ENCODE measurements at regions not wholly inside any gene's neighbourhood (a gene's known extent, or its start where the extent isn't known, plus 50 kb on each side); places are given as distances from the start of the nearest gene placed in this dataset.

DNA sequence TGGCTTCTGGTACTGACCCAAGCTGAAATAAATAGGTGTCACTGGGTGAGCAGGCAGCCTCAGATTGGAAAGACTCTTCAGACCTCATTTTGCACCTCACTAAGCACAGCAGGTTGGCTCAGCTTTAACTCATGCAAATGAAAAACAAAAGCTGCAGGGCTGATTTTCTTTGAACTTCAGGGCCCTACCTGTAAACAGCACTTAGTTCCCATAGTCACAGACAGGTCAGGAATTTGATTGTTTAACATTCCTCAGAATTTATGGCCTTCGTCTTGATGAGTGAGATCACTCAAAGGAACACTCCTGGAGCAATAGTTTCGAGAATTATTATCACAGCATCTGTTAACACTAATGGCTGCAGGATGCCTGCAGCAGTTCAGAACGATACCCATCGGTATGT lies 718.5 kb downstream of the EFNB2 start:
- DNase-seq, result no peak

DNA sequence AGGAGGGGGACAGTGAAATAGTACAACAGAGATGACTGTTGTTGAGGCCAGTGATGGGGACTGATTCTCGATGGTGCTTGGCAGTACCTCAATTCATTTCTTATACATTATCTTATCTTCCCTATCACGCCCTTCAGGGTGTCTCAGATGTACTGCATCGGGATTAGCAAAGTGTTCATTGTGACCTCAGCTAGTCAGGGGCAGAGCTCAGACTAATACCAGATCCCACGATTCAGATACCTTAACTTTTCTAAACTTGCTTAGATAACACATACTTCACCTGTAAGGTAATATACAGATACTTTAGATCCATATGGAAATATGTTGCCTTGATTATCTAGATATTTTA lies 720.6 kb downstream of the EFNB2 start:
- no peak for DNase-seq

DNA sequence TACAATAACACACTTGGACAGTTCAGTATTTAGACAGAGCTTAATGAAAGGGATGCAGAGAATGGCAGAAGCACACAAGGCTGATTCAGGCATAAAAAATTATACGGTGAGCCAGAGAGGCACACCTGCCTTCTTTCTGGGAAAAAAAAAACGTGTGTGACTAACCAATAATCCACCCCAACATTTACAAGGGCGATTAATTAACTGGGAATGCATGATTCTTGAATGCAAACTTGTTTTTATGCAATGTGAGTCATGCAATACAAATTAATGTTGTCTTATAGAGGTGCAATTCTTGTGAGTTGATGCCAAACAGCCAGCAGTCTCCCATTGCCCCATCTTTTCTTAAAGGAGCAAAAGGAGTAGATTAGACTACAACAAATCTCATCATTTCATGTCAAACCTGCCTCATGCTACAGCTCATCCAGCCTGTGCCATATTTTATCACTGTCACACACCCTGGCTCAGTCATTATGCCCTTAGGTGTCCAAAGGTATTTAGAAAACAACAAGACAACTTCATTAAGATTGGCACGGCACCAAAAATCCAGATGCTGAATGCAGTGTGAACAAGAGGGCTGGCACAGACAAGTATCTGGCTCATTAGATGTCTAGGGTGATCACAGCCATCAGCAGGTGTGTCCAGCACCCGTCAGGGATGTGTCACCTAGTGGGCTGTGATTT lies 721.1 kb downstream of the EFNB2 start:
- no peak for DNase-seq

DNA sequence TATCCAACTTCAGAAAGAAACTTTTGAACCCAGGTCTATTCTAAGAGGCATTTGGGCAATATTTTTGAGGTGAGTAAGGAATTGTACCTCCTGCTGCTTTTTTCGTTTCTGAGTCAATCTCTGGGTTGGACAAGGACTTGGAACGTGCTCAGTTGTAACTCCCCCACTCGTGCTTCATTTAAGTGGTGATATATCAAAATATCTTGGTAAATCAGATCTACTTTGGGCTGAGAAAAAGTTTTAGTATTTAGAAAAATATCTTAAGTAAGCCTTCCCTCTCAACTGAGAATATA lies 728.9 kb downstream of the EFNB2 start:
- DNase-seq, result no peak

DNA sequence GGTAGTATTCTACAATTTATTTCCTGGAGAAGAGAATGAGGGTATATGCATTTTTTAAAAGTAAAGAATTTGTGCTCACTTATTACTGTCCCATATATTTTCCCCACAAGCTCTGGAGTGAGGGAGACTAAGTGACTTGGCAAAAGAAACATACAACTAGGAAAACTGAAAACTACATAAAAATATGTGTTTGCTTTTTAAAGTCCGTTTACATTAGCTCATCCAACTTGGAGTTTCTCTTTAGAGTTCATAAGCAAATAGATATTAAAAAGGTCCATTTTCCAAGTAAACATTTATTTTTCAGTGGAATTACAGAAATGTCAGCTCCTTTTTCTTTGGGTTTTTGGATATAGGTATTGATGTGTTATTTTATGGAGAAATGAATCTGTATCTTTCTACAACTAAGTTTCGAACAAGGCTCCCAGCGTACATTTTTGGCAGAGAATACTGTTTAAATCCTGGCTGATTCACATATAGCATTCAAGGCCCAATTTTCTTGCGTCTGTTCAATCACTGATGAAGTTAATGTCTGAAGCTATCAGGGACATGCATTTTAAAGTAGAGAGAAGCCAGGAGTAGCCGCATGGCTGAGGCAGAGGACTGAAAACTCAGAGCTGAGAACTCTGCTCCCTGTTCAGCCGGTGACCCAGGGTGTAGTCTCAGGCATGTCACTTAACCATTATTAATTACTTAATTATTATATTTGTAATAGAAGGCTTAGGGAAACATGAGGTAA lies 729.4 kb downstream of the EFNB2 start:
- DNase-seq, result no peak

DNA sequence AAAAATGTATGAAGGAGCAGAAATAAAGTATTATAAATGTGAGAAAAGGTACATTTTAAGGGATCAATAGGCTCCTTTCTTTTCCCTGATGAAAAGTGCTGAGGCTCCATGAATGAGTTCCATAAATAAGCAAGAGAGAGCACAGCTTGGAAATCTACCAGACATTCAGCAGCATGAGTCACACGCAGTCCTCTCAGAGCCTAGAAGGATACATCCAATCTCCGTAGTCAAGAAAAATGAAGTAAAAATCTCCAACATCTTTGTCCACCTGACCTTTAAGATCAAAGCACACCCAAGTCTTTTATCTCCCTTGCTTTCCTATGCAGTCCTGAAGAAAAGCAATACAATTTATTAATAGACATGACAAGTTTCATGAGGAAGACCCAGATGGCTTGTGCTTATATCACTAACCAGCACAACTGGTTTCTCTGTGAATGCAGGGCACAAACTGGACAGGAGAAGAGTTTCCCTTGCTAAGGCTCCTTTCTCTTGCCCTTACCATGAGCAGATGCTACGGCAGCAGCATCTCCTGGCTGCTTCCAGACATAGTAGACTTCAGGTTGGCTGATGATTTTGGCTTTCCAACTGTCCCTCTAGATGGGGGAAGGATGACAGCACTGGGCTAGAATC lies 730.8 kb downstream of the EFNB2 start:
- DNase-seq, result no peak

DNA sequence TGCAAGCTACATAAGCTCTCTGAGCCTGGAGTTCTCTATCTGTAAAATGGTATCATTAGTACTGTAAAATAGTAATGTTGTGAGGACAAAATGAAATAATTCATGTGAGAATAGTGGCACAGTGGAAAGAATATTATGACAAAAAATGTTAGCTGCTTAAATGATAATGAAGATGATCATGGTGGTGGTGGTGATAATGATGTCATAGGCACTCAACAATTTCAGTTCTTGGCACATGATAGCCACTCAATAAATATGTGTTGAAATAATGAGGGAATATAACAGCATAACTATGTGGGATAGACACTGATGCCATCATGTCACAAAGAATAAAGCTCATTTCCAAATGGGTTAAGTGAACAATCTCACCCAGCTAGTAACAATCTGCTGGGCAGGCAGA lies 736.3 kb downstream of the EFNB2 start:
- DNase-seq, result no peak

DNA sequence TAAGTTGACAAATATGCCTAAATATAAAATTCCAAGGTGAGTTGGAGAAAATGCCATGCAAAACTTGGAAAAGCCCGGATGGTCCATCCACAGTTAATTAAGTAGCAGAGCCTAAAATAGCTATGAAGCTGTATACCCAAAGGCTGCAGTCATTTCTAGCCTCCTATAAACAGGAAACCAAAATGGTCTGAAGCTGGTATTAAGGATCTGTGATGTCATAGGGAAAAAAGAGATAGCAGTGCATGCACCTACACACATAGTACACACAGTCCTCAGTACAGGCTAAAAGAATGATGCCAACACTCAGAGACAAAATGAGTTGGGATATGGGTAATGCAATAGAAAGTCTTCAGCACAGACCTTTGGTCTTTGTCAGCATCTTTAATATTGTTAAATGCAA lies 736.9 kb downstream of the EFNB2 start:
- DNase-seq, result no peak

DNA sequence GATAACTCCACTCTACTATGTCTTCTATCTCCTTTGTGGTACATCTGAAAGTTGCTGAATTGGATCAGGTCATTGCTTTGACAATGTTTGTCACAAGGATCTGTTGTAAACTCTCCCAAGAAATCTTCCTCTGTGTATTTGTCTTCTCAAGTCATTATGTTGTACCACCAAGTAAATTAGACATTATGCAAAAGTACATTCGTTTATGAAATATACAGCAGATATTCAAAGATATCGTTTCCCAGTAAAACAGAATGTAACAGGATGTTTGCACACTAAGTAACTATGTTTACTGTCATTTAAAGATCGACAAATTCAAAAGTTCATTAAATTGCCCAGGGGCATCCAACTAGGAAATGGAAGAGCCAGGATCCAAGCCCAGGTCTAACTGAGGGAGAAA lies 739.4 kb downstream of the EFNB2 start:
- DNase-seq, result no peak

DNA sequence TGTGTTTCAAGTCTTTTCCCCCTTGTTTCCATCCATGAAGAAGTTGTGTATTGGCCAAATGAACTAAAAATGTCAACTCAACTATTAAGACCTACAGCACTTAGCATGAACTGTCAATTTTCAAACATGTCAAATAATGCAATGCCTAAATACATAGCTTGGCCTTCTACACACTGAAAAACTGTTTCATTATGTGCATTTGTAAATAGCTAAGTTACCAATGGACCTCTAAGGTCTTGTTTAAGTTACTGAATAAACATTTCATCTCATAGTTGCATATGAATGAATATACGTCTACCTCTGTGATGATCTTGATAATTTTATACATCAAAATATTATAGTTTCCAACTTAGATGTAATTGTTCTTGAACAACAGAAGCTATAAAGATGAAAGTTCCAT lies 744.5 kb downstream of the EFNB2 start:
- DNase-seq, result no peak

DNA sequence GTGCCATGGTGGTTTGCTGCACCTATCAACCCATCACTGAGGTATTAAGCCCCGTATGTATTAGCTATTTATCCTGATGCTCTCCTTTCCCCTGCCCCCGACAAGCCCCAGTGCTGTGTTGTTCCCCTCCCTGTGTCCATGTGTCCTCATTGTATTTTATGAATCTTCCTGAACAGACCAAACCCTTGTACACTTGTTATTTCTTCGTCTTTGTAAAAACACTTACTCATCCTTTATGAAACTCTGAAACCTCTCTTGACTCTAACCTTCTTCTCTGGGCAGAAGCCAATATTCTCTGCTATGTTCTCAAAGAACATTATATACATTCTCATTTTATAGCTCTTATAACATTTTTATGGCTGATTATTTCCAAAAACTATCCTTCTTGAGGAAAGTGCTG lies 746.9 kb downstream of the EFNB2 start:
- DNase-seq, result no peak

DNA sequence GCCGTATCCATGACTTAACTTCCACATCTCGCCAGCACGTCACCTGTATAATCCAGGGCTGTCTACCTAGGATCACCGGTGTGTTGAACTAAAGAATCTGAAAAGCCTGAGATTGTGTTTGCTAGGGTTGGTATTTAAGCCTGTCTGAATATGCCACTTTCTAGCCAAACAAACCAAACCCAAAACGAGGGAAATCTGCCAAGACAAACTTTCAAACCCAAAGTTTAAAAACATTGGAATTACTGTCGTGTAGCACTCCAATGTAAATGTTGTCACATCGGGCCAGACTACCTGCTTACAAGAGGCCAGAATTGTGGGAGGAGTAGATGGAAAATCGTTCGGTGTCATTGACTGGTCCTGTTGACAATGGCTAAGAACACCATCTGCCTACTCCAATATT lies 747.8 kb downstream of the EFNB2 start:
- no peak for DNase-seq

DNA sequence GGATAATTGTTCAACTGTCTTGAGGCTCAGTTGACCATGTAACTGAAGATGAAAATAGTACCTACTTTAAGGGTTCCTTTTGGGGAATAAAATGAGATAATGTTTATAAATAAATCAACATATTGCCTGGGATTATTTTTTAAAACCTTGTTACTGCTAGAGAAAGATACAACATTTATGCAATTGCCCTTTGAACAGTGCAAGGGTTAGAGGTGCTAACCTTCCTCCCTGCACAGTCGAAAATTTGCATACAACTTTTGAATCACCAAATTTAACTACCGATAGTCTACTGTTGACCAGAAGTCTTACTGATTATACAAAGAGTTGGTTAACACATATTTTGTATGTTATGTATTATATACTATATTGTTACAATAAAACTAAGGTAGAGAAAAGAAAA lies 750.0 kb downstream of the EFNB2 start:
- DNase-seq, result no peak

DNA sequence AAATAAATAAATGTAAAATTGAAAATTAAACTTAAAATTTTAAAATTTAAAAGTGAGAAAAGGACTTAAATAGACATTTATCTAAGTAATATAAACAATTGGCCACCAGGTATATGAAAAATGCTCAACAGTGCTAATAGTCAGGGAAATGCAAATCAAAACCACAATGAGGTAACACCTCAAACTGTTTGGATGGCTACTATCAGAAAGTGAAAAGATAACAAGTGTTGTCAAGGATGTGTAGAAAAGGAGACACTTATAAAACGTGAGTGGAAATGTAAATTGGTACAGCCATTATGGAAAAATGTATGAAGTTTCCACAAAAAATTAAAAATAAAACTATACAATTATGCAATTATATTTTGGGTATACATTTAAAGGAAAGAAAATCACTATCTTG lies 752.2 kb downstream of the EFNB2 start:
- no peak for DNase-seq

DNA sequence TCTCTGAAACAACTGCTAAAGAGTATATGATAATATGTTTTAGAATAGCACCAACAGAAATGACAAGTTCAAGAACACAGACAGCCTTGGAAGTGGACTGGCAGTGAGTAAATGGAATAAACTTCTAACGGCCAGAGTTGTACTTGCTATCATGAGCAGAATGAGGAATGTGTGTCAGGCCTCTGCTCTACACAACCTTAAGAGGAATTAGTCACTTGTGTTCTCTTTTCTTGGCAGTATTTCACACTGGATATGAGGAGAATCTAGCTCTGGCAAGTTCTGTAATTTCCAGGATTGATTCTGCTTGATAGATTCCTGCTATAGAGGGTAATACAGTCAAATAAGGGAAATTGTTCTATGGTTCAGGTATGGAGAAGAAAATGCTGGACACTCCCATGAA lies 757.3 kb downstream of the EFNB2 start:
- DNase-seq, result no peak

DNA sequence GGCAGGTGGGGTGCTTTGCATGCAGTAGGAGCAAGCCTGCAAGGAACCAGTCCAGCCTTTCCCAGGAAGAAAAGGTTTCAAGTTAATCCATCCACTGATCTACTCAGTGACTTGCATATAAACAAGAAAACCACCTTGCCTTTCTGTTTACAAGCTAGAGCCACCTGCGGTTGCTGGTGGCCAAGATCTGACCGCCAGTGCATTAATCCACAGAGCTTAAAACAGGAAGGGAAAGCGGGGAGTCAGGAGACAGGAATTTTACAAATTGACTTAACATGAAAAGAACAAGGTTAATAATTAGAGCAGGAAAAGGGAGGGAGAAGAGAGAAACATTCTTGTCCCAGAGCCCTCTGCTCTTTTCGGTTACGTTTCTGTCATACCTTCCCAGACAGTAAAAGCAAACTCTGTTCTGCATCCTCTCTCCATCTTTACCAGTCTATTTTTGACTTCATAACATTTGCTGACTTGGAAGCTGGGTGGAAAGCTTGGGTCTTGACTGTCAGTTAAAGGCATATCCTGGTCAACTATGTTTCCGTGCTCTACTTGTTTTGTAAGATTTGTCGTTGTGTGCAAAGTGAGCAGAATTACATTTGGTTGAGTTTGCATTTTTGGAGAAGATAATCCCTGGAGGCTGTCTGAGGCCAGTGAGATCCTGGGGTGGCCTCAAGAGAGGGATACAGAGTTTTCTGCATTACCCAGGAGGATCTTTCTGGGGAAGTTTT lies 760.6 kb downstream of the EFNB2 start:
- no peak for DNase-seq

DNA sequence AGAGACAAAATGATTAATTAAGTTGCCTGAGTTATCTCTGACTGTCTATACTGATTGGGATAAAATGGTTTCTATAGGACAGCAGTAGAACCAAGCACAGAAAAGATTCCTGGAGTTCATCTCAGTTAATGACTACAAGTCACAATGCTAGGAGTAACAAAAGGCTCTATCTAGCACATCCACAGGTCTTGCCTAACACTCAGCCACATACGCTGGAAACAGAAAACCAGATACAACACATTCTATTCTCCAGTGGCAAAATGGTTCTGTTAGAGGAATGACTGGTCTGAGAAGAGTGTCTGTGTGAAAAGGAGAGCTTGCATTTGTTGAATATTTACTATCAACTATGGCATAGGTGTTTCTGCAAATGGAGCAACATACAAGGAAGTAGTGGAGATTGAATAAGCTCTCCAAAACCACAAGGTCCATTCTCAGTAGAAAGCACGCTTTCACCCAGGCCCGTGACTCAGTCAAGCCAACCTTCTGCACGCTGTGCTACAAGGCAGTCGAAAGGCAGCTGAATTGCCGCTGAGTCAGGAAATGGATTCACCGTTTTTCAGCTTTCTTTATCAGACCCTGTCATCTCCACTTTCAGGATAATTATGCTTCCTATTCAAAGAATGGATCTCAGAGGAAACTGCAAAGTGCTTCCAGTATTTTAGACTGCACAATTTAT lies 761.5 kb downstream of the EFNB2 start:
- peak; percentile 4 for DNase-seq

DNA sequence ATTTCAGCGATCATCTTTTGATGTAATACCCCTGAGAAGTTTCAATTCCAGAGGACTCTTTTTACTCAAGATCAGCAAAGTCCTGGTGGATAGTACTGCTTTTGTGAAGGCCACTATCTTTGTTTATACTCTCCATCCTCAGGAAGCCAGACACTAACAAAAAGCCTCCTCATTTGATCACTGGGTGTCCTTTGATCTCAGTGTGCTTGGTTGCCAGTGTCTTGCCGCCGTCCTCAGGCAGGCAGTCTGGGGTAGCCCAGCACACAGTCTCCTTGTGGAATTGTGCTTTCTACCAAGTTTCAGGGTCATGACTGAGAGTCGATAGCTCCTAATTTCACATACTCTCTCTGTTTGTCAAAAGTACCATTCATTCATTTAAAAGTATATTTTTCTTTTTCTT lies 762.2 kb downstream of the EFNB2 start:
- DNase-seq, result no peak

DNA sequence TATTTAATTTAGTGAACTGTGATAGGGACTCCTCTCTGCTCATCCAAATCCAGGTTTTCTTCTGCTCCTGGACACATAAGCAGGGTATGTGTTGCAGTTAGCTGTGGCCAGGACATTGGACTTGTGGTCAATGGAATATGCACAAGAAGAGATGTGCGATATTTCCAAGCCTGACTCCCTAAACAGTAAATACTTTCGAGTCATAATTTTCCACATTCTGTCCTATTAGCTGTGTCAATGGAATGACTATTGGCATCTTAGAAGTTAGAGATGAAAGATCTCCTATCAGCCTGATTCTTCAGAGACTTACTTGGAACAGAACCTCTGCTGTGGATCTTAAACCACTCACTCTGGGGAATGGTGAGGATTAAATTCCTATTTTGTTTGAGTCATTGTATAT lies 771.0 kb downstream of the EFNB2 start:
- DNase-seq, result no peak

DNA sequence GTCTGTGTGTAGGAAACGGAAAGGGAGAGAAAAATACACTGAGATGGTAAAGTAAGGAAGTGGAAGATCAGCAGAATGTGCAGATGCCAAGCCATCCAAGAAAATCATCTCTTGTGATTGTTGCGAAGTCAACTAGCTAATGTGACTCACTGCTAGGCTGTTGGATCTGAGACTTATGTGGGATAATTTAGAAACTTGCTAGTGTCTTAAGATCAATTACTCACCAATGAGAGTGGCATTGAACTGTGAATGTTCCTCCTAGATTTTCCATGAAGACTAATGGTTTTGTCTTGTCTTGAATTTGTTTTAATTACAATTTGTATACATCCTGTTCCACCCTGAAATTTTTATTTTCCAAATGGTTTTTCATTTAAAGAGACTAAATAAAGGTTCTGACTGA lies 771.6 kb downstream of the EFNB2 start:
- no peak for DNase-seq

DNA sequence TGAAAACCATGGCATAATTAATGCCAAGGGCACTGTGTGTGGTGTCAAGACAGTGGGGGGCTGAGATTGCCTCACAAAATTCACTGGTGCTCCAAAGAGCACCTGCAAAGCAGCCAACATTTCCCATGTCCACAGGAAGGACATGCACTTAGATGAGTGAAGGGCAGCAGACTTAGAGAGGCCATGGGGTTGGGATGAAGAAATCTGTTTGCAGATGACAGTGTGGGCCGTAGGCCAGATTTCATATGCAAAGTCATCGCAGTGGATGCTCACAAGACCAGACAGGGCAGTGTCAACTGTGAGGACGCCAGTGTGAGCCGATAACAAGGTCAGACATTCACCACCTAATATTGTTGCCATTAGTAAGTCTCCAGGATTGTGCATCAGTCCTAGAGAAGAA lies 773.4 kb downstream of the EFNB2 start:
- no peak for DNase-seq

DNA sequence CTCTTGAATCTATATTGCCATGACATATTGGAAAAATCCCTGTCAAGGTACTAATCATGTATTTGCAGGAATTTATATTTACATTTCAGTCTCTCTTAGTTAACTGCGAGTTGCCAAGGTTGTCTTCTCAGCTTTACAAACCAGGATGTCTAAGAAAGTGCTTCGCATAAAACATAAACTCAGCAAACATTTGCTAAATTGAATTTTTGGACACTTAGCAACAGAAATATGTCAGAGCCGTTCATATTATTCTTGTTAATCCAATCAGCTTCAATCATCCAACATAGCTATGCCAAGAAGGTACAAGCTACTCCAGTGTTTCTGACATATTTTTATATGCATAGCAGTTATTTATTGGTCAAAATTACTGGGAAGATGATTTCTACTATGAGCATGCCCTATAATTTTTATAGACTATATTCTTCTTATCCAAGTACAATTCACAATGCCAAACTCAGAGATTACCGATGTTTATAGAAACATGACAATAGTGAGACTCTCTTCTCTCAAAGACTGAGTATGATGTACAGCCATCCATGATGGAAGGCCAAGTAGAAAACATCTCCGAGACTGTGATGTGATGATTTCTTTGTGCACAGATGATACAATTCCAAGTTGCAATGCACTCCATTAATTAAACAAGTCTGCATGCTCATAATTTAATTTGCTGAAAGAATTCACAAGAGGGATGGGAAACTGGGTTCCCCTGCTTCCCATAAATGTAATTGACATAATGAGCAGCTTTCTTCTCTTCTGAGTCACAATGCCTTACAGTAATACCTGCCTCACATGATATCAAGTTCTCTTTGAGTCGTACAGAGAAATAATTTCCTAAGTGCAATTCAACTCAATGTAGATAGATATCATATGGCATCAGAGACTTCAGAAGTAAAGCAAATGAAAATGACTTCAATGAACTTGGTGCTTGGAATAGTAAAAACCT lies 776.3 kb downstream of the EFNB2 start:
- no peak for DNase-seq

All from DMS53 (cell line).